Suprapubic skin (tissue), 4 donors: ENCODE measurements at regions not wholly inside any gene's neighbourhood (a gene's known extent, or its start where the extent isn't known, plus 50 kb on each side); places are given as distances from the start of the nearest gene placed in this dataset.

Source experiments
- DNase-seq, 2 donors: peaks; one replicate each; pipeline ENCODE4 v3.0.0-alpha.2; 2019; ENCODE audit warnings: low spot score in 2 of 2
- H3K27ac ChIP-seq: fragments of 200-600 bp; sonication (generic); one replicate; pipeline ENCODE4 v1.5.1; 2019
- H3K27me3 ChIP-seq: fragments of 200-600 bp; sonication (generic); one replicate; pipeline ENCODE4 v1.5.1; 2019
- H3K36me3 ChIP-seq: fragments of 200-600 bp; sonication (generic); one replicate; pipeline ENCODE4 v1.5.1; 2019
- H3K4me1 ChIP-seq: fragments of 200-600 bp; sonication (generic); one replicate; pipeline ENCODE4 v1.5.1; 2019
- H3K4me3 ChIP-seq: fragments of 200-600 bp; sonication (generic); one replicate; pipeline ENCODE4 v1.5.1; 2019; ENCODE audit warnings: mild to moderate bottlenecking
- H3K9me3 ChIP-seq: fragments of 200-600 bp; sonication (generic); one replicate; pipeline ENCODE4 v1.5.1; 2019
- EP300 ChIP-seq: sonication (generic); formaldehyde crosslinking; IDR thresholded peaks from one replicate; pipeline ENCODE4 v1.6.1; 2017; ENCODE audit warnings: antibody characterized with exemption
- POLR2A ChIP-seq, 2 donors: fragments of 450-650 bp; IDR thresholded peaks; one replicate each; pipeline ENCODE4 v1.6.1; 2017; ENCODE audit warnings: antibody characterized with exemption in 2 of 2, mild to moderate bottlenecking in 2 of 2, moderate library complexity in 2 of 2
- POLR2AphosphoS5 ChIP-seq, 3 donors: sonication (generic); formaldehyde crosslinking; IDR thresholded peaks; one replicate each; pipeline ENCODE4 v1.6.1; 2017; ENCODE audit warnings: antibody characterized with exemption in 3 of 3
- WGBS: methylation state at CpG from one replicate; pipeline ENCODE4 v1.1.5; 2018; 5-methylcytosine and 5-hydroxymethylcytosine counted together
- TF ChIP-seq, protein P1 (sequence below), 2 donors: fragments of 200-600 bp in 1 of 2; fragments of 450-650 bp in 1 of 2; sonication (generic) in 1 of 2; IDR thresholded peaks; one replicate each; pipeline ENCODE4 v1.5.1; 2016 to 2019; ENCODE audit warnings: antibody characterized with exemption in 2 of 2, mild to moderate bottlenecking in 1 of 2, moderate library complexity in 1 of 2

DNA sequence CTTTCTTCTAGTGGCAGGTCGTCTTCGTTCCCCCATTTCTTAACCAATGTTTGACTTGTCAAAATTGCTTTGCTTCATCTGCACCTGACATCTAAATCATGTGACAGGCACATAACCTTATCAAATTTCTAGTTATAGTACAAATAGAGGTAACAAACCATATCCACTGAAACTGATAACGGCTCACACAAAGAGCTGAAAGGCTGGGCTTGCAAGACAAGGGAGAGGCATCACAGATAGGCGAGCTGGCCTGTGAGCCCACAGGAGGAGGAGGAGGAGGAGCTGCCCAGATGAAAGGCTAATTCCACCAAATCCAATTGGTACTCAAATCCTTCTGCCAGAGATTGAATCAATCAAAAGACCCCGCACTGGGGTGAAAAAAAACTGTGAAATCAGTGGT lies 80.2 kb upstream of the NEBL start:
- H3K36me3 ChIP-seq: no peaks in the 10 kb centered on the region
- H3K27me3 ChIP-seq: no peaks in the 10 kb centered on the region
- TF ChIP-seq POLR2A (IDR thresholded peaks at IDR 0.05) (no peak), EP300 (no peak), POLR2AphosphoS5 (IDR thresholded peaks at IDR 0.05) (no peak)
- TF ChIP-seq, protein P1, sequence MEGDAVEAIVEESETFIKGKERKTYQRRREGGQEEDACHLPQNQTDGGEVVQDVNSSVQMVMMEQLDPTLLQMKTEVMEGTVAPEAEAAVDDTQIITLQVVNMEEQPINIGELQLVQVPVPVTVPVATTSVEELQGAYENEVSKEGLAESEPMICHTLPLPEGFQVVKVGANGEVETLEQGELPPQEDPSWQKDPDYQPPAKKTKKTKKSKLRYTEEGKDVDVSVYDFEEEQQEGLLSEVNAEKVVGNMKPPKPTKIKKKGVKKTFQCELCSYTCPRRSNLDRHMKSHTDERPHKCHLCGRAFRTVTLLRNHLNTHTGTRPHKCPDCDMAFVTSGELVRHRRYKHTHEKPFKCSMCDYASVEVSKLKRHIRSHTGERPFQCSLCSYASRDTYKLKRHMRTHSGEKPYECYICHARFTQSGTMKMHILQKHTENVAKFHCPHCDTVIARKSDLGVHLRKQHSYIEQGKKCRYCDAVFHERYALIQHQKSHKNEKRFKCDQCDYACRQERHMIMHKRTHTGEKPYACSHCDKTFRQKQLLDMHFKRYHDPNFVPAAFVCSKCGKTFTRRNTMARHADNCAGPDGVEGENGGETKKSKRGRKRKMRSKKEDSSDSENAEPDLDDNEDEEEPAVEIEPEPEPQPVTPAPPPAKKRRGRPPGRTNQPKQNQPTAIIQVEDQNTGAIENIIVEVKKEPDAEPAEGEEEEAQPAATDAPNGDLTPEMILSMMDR (IDR thresholded peaks at IDR 0.05): no peak
- H3K4me3 ChIP-seq: no peak overlapping the region
- WGBS: 79% methylated on average over 5 of the region's 5 CpGs
- no peaks in the 10 kb centered on the region for H3K4me1 ChIP-seq
- H3K27ac ChIP-seq: no peak overlapping the region
- no peak for DNase-seq
- no peaks in the 10 kb centered on the region for H3K9me3 ChIP-seq

DNA sequence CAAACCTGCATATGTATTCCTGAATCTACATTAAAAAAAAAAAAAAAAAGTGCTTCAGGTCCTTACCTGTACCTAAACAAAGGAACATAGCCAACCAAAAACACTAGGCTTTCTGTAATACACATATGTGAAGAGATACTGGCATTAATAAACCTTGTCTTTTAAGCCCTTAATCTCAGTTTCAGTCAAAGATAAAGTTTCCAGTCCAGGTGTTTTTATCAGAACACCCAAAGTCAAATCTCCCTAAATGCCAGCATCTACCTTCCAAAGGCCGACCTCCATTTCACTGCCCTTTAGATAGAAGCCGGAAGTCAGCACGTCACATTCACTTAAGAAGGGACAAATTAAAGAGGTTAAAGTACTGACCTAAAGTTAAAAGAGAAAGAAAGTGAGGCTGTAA lies 79.8 kb upstream of the NEBL start:
- H3K4me1 ChIP-seq: peaks cover 4% of the 10 kb centered on the region
- no peak for DNase-seq
- no peaks in the 10 kb centered on the region for H3K36me3 ChIP-seq
- H3K27ac ChIP-seq: no peak overlapping the region
- 87% methylated on average over 3 of the region's 3 CpGs for WGBS
- H3K4me3 ChIP-seq: no peak overlapping the region
- no peaks in the 10 kb centered on the region for H3K27me3 ChIP-seq
- no peaks in the 10 kb centered on the region for H3K9me3 ChIP-seq
- TF ChIP-seq, protein P1 (IDR thresholded peaks at IDR 0.05): no peak
- TF ChIP-seq EP300 (no peak), POLR2AphosphoS5 (IDR thresholded peaks at IDR 0.05) (no peak), POLR2A (IDR thresholded peaks at IDR 0.05) (no peak)

DNA sequence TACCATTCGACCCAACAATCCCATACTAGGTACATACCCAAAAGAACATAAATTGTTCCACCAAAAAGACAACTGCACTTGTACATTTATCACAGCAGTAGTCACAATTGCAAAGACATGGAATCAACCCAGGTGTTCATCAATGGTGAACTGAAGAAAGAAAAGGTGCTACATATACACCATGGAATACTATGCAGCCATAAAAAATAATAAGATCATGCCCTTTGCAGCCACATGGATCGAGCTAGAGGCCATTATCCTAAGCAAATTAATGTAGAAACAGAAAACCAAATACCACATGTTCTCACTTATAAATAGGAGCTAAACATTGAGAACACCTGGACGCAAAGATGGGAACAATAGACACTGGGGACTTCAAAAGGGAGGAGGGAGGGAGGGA lies 79.3 kb upstream of the NEBL start:
- Histone ChIP-seq H3K4me3 (no peak overlapping the region), H3K9me3 (no peaks in the 10 kb centered on the region), H3K4me1 (peaks cover 4% of the 10 kb centered on the region), H3K27me3 (no peaks in the 10 kb centered on the region), H3K36me3 (no peaks in the 10 kb centered on the region), H3K27ac (no peak overlapping the region)
- no peak for TF ChIP-seq POLR2A (IDR thresholded peaks at IDR 0.05)
- TF ChIP-seq EP300: no peak
- TF ChIP-seq, protein P1 (IDR thresholded peaks at IDR 0.05): no peak
- TF ChIP-seq POLR2AphosphoS5 (IDR thresholded peaks at IDR 0.05): no peak
- no peak for DNase-seq
- 92% methylated on average over 3 of the region's 3 CpGs for WGBS

DNA sequence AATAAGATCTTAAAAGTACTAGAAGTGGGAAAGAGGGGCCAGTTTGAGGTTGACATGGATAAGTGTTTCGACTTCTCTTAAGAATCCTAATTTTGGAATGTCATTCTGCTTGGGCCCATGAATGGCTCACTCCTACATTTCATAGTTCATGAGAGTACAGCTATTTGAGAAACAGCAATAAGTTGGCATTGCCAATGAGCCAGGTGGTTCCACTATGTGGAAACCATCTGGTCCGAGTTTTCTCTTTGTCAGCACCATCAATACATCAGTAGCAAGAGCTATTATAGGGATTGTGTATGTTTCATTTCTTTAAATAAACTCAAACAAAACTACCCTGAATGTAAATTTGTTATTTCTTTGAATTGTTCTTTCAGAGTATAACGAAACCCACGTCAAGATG lies 78.1 kb upstream of the NEBL start:
- no peak for DNase-seq
- no peaks in the 10 kb centered on the region for H3K27me3 ChIP-seq
- H3K27ac ChIP-seq: no peak overlapping the region
- no peaks in the 10 kb centered on the region for H3K9me3 ChIP-seq
- no peaks in the 10 kb centered on the region for H3K36me3 ChIP-seq
- TF ChIP-seq POLR2A (IDR thresholded peaks at IDR 0.05): no peak
- WGBS: 90% methylated on average over 4 of the region's 4 CpGs
- H3K4me1 ChIP-seq: peaks cover 4% of the 10 kb centered on the region
- no peak overlapping the region for H3K4me3 ChIP-seq

DNA sequence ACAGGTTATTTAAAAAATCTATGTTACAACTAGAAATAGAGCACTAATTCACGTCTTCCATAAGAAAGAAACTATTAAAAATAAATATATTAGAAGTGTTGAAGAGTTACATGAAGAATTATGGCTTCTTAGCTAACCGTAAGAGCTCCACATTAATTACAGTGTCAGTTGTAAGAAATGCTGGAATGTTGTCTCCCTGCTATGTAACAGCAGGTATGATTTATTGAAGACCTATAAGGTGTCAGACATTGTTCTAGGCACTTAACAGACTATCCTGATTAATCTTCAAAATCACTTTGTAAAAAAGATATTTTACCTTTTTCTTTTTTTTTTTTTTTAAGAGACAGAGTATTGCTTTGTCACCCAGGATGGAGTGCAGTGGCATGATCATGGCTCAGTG lies 75.8 kb upstream of the NEBL start:
- Histone ChIP-seq H3K27me3 (no peaks in the 10 kb centered on the region), H3K36me3 (no peaks in the 10 kb centered on the region), H3K4me3 (no peak overlapping the region), H3K9me3 (no peaks in the 10 kb centered on the region), H3K4me1 (peaks cover 4% of the 10 kb centered on the region), H3K27ac (no peak overlapping the region)
- 82% methylated on average over 2 of the region's 2 CpGs for WGBS
- no peak for DNase-seq
- TF ChIP-seq POLR2A (IDR thresholded peaks at IDR 0.05) (no peak), POLR2AphosphoS5 (IDR thresholded peaks at IDR 0.05) (no peak), EP300 (no peak)
- TF ChIP-seq, protein P1 (IDR thresholded peaks at IDR 0.05): no peak

DNA sequence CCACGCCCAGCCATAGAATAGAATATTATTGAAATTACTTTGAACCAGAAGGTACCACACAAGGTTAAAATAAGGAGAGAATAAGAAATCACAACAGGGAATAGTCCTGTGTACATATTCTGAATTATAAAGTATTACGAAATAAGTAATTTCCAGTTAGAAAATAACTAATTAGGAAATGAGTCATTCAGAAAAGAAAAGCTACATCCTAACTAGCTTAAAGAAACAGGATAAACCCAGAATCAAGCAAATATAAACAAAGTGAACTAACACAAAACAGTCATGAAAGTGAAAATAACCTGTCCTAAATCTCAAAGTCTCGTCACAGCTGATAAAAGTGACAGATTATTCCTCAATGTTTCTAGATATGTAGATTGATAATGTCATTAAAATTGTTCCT lies 74.8 kb upstream of the NEBL start:
- no peak overlapping the region for H3K4me3 ChIP-seq
- no peaks in the 10 kb centered on the region for H3K9me3 ChIP-seq
- DNase-seq: no peak
- TF ChIP-seq EP300 (no peak), POLR2AphosphoS5 (IDR thresholded peaks at IDR 0.05) (no peak)
- TF ChIP-seq, protein P1 (IDR thresholded peaks at IDR 0.05): no peak
- WGBS: 62% methylated on average over 3 of the region's 3 CpGs
- no peak overlapping the region for H3K27ac ChIP-seq
- H3K4me1 ChIP-seq: peaks cover 4% of the 10 kb centered on the region
- H3K36me3 ChIP-seq: no peaks in the 10 kb centered on the region
- no peaks in the 10 kb centered on the region for H3K27me3 ChIP-seq
